ENCODE measurements at regions not wholly inside any gene's neighbourhood (a gene's known extent, or its start where the extent isn't known, plus 50 kb on each side); places are given as distances from the start of the nearest gene placed in this dataset.

- H3K4me3 Mint-ChIP-seq (ENCODE audit: unreplicated experiment), result no peak overlapping the region
- peaks cover 5% of the 10 kb centered on the region for H3K27me3 Mint-ChIP-seq (ENCODE audit: unreplicated experiment)
- TF ChIP-seq CTCF (IDR thresholded peaks at IDR 0.05; ENCODE audit: partially characterized antibody, unreplicated experiment), result no peak
- H3K36me3 Mint-ChIP-seq (ENCODE audit: unreplicated experiment), result peaks cover under 1% of the 10 kb centered on the region
- no peak for DNase-seq
- peaks cover 8% of the 10 kb centered on the region for H3K9me3 Mint-ChIP-seq (ENCODE audit: unreplicated experiment)
- no peaks in the 10 kb centered on the region for H3K4me1 Mint-ChIP-seq (ENCODE audit: low read depth, unreplicated experiment)
- no peak overlapping the region for H3K27ac Mint-ChIP-seq (ENCODE audit: unreplicated experiment)
Measured at GRCh38 chr10:131424836-131425491, 113.4 kb upstream of the TCERG1L start.

GRCh38 chr10:131425752-131426533 lies 114.4 kb upstream of the TCERG1L start:
- no peak for TF ChIP-seq CTCF (IDR thresholded peaks at IDR 0.05; ENCODE audit: partially characterized antibody, unreplicated experiment)
- Mint-ChIP-seq H3K36me3 (ENCODE audit: unreplicated experiment) (no peaks in the 10 kb centered on the region), H3K4me3 (ENCODE audit: unreplicated experiment) (no peak overlapping the region), H3K27ac (ENCODE audit: unreplicated experiment) (no peak overlapping the region), H3K27me3 (ENCODE audit: unreplicated experiment) (peaks cover 5% of the 10 kb centered on the region), H3K4me1 (ENCODE audit: low read depth, unreplicated experiment) (no peaks in the 10 kb centered on the region), H3K9me3 (ENCODE audit: unreplicated experiment) (peaks cover 8% of the 10 kb centered on the region)
- DNase-seq, result no peak

- DNase-seq, result no peak
Measured at GRCh38 chr10:131426534-131426898, 115.0 kb upstream of the TCERG1L start.

GRCh38 chr10:131427281-131427680 lies 115.8 kb upstream of the TCERG1L start:
- Mint-ChIP-seq H3K27me3 (ENCODE audit: unreplicated experiment) (peaks cover 5% of the 10 kb centered on the region), H3K27ac (ENCODE audit: unreplicated experiment) (no peak overlapping the region), H3K9me3 (ENCODE audit: unreplicated experiment) (peaks cover 14% of the 10 kb centered on the region), H3K36me3 (ENCODE audit: unreplicated experiment) (no peaks in the 10 kb centered on the region), H3K4me3 (ENCODE audit: unreplicated experiment) (no peak overlapping the region), H3K4me1 (ENCODE audit: low read depth, unreplicated experiment) (no peaks in the 10 kb centered on the region)
- DNase-seq, result no peak
- no peak for TF ChIP-seq CTCF (IDR thresholded peaks at IDR 0.05; ENCODE audit: partially characterized antibody, unreplicated experiment)

More at GRCh38 chr10:131426534-131426898, 115.0 kb upstream of the TCERG1L start:
- no peak for TF ChIP-seq CTCF (IDR thresholded peaks at IDR 0.05; ENCODE audit: partially characterized antibody, unreplicated experiment)
- no peaks in the 10 kb centered on the region for H3K36me3 Mint-ChIP-seq (ENCODE audit: unreplicated experiment)
- peaks cover 5% of the 10 kb centered on the region for H3K27me3 Mint-ChIP-seq (ENCODE audit: unreplicated experiment)
- no peak overlapping the region for H3K27ac Mint-ChIP-seq (ENCODE audit: unreplicated experiment)
- peaks cover 9% of the 10 kb centered on the region for H3K9me3 Mint-ChIP-seq (ENCODE audit: unreplicated experiment)
- H3K4me1 Mint-ChIP-seq (ENCODE audit: low read depth, unreplicated experiment), result no peaks in the 10 kb centered on the region
- H3K4me3 Mint-ChIP-seq (ENCODE audit: unreplicated experiment), result no peak overlapping the region

GRCh38 chr10:131427901-131428300 lies 116.4 kb upstream of the TCERG1L start:
- H3K9me3 Mint-ChIP-seq (ENCODE audit: unreplicated experiment), result peaks cover 14% of the 10 kb centered on the region
- H3K36me3 Mint-ChIP-seq (ENCODE audit: unreplicated experiment), result no peaks in the 10 kb centered on the region
- peaks cover 5% of the 10 kb centered on the region for H3K27me3 Mint-ChIP-seq (ENCODE audit: unreplicated experiment)
- no peaks in the 10 kb centered on the region for H3K4me1 Mint-ChIP-seq (ENCODE audit: low read depth, unreplicated experiment)
- no peak for DNase-seq
- no peak overlapping the region for H3K27ac Mint-ChIP-seq (ENCODE audit: unreplicated experiment)
- TF ChIP-seq CTCF (IDR thresholded peaks at IDR 0.05; ENCODE audit: partially characterized antibody, unreplicated experiment), result no peak
- H3K4me3 Mint-ChIP-seq (ENCODE audit: unreplicated experiment), result no peak overlapping the region
